VCaP (cell line): ENCODE measurements at regions not wholly inside any gene's neighbourhood (a gene's known extent, or its start where the extent isn't known, plus 50 kb on each side); places are given as distances from the start of the nearest gene placed in this dataset.

Experiments used
- H3K27ac ChIP-seq: fragments of 450-650 bp; 2 replicates; pipeline ENCODE4 v1.5.1; 2017
- CTCF ChIP-seq: fragments of 450-650 bp; conservative IDR thresholded peaks from 2 replicates; pipeline ENCODE4 v1.5.1; 2017; ENCODE audit warnings: mild to moderate bottlenecking, moderate library complexity

DNA sequence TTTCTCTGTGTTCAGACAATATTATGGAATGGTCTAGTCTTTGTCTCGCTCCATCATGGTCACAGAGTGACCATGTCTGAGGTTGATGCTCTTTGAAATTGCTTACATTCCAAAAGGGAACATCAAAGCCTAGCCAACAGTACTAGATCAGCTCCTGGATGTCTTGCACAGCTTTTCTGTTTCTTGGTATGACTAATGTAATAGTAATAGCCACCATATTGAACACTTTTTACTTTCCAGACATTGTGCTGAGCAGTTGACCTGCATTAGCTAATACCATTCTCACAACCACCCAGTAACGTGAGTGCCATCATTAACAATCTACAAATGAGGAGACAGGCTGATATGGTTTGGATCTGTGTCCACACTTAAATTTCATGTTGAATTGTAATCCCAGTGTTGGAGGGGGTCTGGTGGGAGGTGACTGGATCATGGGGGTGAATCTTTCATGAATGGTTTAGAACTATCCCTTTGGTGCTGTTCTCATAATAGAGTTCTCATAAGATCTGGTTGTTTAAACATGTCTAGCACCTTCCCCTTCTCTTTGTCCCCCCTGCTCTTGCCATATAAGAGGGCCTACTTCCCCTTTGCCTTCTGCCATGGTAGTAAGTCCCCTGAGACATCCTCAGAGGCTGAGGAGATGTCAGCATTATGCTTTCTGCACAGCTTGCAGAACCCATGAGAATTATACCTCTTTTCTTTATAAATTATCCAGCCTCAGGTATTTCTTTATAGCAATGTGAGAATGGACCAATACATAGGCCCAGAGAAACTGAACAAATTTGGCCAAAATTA is 577.5 kb upstream of the CLINT1 start:
- H3K27ac ChIP-seq, result no peak overlapping the region
- TF ChIP-seq CTCF, result no peak

DNA sequence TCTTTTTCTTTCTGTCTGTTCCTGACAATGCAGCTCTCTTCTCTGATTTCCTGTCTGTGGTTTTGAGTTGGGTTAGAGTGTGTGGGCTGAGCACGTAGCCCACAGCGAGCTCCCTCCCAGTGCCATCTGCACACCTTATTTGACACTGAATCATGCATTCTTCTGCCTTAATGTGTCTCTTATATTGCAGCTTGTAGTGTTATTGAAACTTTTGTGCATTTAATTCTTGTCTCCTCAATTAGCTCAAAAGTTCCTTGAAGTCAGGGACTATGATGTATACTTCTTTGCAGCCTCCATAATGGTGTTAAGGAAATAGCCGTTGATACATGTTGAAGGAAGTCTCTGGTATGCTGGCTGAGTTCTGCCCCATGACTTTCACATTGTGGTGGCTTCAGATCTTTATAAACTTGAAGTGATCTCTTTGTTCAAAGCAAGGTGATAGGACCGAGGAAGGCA is 576.2 kb upstream of the CLINT1 start:
- H3K27ac ChIP-seq, result no peak overlapping the region

DNA sequence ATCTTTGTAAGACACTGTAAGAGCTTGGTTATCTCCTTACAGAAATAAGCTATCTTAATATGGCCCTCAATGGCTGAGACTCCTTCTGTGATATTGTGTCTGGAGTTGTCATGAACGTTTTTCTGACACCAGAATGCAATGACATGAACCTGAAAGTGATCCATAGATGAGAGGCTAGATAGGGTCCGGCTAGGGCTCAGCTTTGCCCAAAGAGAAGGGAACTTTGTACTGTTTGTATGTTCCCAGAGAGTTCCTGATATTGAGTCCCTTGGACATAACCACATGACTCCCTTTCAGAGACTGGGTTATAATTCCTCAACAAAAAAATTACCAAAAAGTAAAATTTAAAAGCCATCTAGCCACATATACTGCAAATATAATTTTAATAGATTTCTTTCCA is 575.8 kb upstream of the CLINT1 start:
- TF ChIP-seq CTCF, result no peak
- no peak overlapping the region for H3K27ac ChIP-seq

More for the DNA sequence above, 576.2 kb upstream of the CLINT1 start:
- no peak for TF ChIP-seq CTCF

DNA sequence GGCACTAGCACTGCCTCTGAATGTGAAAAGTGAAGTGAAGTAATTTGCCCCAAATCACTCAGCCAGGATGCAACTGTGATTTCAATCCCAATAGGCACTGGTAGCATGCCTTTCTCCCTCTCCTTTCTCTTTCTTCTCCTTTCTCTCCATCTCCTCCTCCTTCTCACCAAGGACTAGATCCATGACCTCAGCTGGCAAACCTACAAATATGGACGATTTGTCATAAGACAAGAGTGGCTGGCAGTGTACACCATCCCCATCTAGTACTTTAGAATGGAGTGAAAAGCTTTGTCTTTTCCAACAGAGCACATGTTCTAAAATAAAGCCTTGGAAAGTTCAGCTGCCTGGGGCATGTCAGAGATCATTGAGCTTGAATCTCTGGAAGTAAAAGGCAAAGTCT is 574.7 kb upstream of the CLINT1 start:
- no peak for TF ChIP-seq CTCF
- no peak overlapping the region for H3K27ac ChIP-seq

GRCh38 chr5:158431369-158432029 is 572.6 kb upstream of the CLINT1 start:
- H3K27ac ChIP-seq, result no peak overlapping the region
- TF ChIP-seq CTCF, result no peak

DNA sequence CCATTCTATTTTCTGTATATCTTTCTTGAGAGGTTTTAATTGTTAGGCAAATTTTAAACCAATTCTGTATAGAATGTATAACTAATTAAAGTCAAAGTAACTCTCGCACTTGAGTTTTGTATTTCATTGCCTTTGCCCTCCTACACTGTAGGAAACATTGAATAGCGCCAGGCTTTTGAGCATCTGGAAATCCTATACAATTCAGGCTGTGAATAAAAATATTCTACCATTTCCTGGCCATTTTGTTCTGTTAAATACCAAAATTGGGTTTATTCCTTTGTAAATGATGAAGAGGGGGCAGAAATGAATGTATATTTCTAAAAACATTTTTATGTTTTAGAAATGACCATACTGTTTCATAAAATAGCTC is 571.8 kb upstream of the CLINT1 start:
- H3K27ac ChIP-seq, result no peak overlapping the region
- TF ChIP-seq CTCF, result no peak

DNA sequence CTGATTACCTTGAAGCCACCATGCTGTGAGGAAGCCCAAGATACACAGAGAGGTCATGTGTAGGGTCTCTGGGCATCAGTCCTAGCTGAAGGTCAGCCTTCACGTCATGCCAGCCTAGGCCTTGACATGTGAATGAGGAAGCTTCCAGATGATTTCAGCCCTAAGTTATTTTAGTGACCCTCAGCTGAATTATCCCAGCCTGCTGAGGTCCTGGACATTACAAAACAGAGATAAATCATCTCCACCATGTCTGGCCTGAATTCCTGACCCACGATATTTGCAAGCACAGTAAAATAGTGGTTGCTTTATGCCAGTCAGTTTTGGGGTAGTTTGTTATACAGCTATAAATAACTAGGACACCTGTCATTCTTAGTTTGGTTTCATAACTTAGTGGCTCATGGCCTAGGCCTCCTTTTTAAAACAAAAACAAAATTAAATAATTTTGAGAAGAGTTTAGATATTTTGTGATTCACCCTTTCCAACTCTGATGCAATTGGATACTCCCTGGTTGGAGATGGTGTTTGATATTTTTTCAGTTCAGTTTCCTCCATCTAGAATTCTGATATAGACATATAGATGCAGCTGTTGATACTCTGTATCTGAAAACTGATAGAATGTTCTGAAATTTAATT is 571.3 kb upstream of the CLINT1 start:
- peak overlapping the region; percentile 66 for H3K27ac ChIP-seq
- TF ChIP-seq CTCF, result no peak
